Ishikawa (cell line): ENCODE measurements at regions not wholly inside any gene's neighbourhood (a gene's known extent, or its start where the extent isn't known, plus 50 kb on each side); places are given as distances from the start of the nearest gene placed in this dataset.

Experiments
- CEBPB ChIP-seq: IDR thresholded peaks from 2 replicates; pipeline ENCODE4 v1.6.1; 2012
- EGR1 ChIP-seq: IDR thresholded peaks from 2 replicates; pipeline ENCODE4 v1.6.1; 2012
- EP300 ChIP-seq: IDR thresholded peaks from 2 replicates; pipeline ENCODE4 v1.6.1; 2012; ENCODE audit warnings: borderline replicate concordance
- FOXM1 ChIP-seq: IDR thresholded peaks from 2 replicates; pipeline ENCODE4 v1.6.1; 2012; ENCODE audit warnings: low read depth, borderline replicate concordance
- MAX ChIP-seq: IDR thresholded peaks from 2 replicates; pipeline ENCODE4 v1.6.1; 2012
- NFIC ChIP-seq: IDR thresholded peaks from 2 replicates; pipeline ENCODE4 v1.6.1; 2012
- RAD21 ChIP-seq: IDR thresholded peaks from 2 replicates; pipeline ENCODE4 v1.6.1; 2012; ENCODE audit warnings: low read depth
- REST ChIP-seq: IDR thresholded peaks from 2 replicates; pipeline ENCODE4 v1.6.1; 2012; ENCODE audit warnings: low read depth, mild to moderate bottlenecking
- TAF1 ChIP-seq: IDR thresholded peaks from 2 replicates; pipeline ENCODE4 v1.6.1; 2012; ENCODE audit warnings: low read depth, mild to moderate bottlenecking
- TCF12 ChIP-seq: IDR thresholded peaks from 2 replicates; pipeline ENCODE4 v1.6.1; 2012; ENCODE audit warnings: low read depth
- TEAD4 ChIP-seq: IDR thresholded peaks from 2 replicates; pipeline ENCODE4 v1.6.1; 2012
- YY1 ChIP-seq: IDR thresholded peaks from 2 replicates; pipeline ENCODE4 v1.6.1; 2012; ENCODE audit warnings: low read depth
- ZBTB7A ChIP-seq: IDR thresholded peaks from 2 replicates; pipeline ENCODE4 v1.6.1; 2012; ENCODE audit warnings: low read depth
- TF ChIP-seq, protein P1 (sequence below): IDR thresholded peaks from 2 replicates; pipeline ENCODE4 v1.6.1; 2012

- TF ChIP-seq REST, result no peak
- TF ChIP-seq TEAD4, result no peak
- no peak for TF ChIP-seq FOXM1
- TF ChIP-seq, protein P1, sequence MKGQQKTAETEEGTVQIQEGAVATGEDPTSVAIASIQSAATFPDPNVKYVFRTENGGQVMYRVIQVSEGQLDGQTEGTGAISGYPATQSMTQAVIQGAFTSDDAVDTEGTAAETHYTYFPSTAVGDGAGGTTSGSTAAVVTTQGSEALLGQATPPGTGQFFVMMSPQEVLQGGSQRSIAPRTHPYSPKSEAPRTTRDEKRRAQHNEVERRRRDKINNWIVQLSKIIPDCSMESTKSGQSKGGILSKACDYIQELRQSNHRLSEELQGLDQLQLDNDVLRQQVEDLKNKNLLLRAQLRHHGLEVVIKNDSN, result no peak
- TF ChIP-seq TCF12, result no peak
- no peak for TF ChIP-seq EP300
- no peak for TF ChIP-seq CEBPB
- no peak for TF ChIP-seq TAF1
- no peak for TF ChIP-seq NFIC
- no peak for TF ChIP-seq MAX
- TF ChIP-seq YY1, result no peak
- no peak for TF ChIP-seq RAD21
- TF ChIP-seq EGR1, result no peak
- no peak for TF ChIP-seq ZBTB7A
Observed at GRCh38 chr2:34729845-34730244, 1130.7 kb upstream of the FAM98A start.
